RWPE2 (cell line): ENCODE measurements at regions not wholly inside any gene's neighbourhood (a gene's known extent, or its start where the extent isn't known, plus 50 kb on each side); places are given as distances from the start of the nearest gene placed in this dataset.

Source experiments
- ATAC-seq: fragments of 200-7000 bp; cut with Tn5 transposase; 3 replicates; pipeline ENCODE4 v1.9.1; 2021; ENCODE audit warnings: low read depth
- DNase-seq: peaks from one replicate; pipeline ENCODE4 v3.0.0-alpha.2; 2020; ENCODE audit warnings: low spot score
- H3K27ac ChIP-seq: fragments of 450-650 bp; 2 replicates; pipeline ENCODE4 v1.5.1; 2017; ENCODE audit warnings: mild to moderate bottlenecking; ENCODE audit not compliant: poor library complexity, severe bottlenecking
- H3K27me3 ChIP-seq: fragments of 250-450 bp; sonication (Bioruptor Pico); 2 replicates; pipeline ENCODE4 v1.5.1; 2021; ENCODE audit warnings: mild to moderate bottlenecking, moderate library complexity; ENCODE audit not compliant: insufficient read depth, poor library complexity, severe bottlenecking
- H3K36me3 ChIP-seq: fragments of 250-450 bp; sonication (Bioruptor Pico); 2 replicates; pipeline ENCODE4 v1.5.1; 2020; ENCODE audit warnings: low read depth, mild to moderate bottlenecking, moderate library complexity
- H3K4me1 ChIP-seq: fragments of 250-450 bp; sonication (Bioruptor Pico); 2 replicates; pipeline ENCODE4 v1.5.1; 2021; ENCODE audit warnings: mild to moderate bottlenecking, moderate library complexity; ENCODE audit not compliant: insufficient read depth, poor library complexity, severe bottlenecking
- H3K4me3 ChIP-seq: fragments of 250-450 bp; sonication (Bioruptor Pico); 2 replicates; pipeline ENCODE4 v1.5.1; 2021; ENCODE audit warnings: mild to moderate bottlenecking, moderate library complexity; ENCODE audit not compliant: severe bottlenecking
- H3K9me3 ChIP-seq: fragments of 250-450 bp; sonication (Bioruptor Pico); 2 replicates; pipeline ENCODE4 v1.5.1; 2021; ENCODE audit warnings: mild to moderate bottlenecking, moderate library complexity; ENCODE audit not compliant: severe bottlenecking
- TF ChIP-seq, protein P1 (sequence below): fragments of 450-650 bp; IDR thresholded peaks from one replicate; pipeline ENCODE4 v1.5.1; 2017; ENCODE audit warnings: mild to moderate bottlenecking, moderate library complexity; ENCODE audit not compliant: poor library complexity, severe bottlenecking

DNA sequence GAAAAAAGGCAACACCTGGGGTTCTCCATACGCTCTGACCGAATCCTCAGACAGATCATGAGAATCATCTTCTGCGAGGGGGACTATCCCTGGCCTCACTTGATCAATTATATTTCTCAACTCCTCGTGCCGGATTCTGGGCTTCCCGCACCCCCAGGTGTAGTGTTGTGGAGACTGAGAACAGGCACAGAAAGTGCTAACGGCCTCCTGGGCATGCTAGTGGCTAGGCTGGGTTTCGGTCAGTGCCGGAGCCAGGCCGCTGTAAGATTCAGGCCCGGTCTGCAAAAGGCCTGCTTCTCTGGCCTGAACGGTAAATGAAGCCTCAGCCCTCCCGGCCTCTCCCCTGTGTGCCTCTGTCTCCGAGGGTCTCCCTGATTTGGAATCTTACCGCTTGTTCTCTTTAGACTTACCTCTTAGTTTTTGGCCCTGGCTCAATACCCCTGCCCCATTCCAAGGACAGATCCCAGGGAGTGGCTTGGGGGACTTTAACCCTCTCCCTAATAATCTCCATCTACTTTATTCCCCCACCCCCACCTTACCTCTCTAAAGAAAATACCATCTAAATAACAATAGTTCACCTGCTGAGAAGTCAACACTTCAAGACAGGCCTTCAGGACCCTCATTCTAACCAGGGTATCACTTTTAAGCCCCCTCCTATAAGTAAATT lies 79.0 kb upstream of the MEDAG start:
- Histone ChIP-seq H3K27me3 (no peaks in the 10 kb centered on the region), H3K36me3 (no peaks in the 10 kb centered on the region), H3K4me3 (no peak overlapping the region), H3K27ac (no peak overlapping the region), H3K9me3 (no peaks in the 10 kb centered on the region), H3K4me1 (peaks cover 16% of the 10 kb centered on the region)
- ATAC-seq (no peak), DNase-seq (no peak)
- TF ChIP-seq, protein P1, sequence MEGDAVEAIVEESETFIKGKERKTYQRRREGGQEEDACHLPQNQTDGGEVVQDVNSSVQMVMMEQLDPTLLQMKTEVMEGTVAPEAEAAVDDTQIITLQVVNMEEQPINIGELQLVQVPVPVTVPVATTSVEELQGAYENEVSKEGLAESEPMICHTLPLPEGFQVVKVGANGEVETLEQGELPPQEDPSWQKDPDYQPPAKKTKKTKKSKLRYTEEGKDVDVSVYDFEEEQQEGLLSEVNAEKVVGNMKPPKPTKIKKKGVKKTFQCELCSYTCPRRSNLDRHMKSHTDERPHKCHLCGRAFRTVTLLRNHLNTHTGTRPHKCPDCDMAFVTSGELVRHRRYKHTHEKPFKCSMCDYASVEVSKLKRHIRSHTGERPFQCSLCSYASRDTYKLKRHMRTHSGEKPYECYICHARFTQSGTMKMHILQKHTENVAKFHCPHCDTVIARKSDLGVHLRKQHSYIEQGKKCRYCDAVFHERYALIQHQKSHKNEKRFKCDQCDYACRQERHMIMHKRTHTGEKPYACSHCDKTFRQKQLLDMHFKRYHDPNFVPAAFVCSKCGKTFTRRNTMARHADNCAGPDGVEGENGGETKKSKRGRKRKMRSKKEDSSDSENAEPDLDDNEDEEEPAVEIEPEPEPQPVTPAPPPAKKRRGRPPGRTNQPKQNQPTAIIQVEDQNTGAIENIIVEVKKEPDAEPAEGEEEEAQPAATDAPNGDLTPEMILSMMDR, result no peak

DNA sequence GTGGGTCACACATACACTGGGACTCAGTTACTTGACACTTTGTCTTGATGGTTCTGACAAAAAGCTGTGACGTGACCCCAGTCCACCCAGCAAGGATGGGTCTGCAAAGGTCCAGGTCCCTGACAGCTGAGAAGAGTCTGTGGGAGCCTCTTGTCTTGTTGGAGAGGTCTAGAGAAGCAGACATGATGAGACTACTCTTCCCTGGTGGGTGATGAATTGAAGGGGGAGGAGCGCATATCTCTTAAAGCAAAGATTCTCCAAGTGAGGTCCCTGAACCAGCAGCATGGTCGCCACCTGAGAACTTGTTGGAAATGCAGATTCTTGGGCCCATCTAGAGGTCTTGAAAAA lies 78.5 kb upstream of the MEDAG start:
- TF ChIP-seq, protein P1, result no peak
- Histone ChIP-seq H3K9me3 (no peaks in the 10 kb centered on the region), H3K36me3 (no peaks in the 10 kb centered on the region), H3K27ac (no peak overlapping the region), H3K4me3 (no peak overlapping the region), H3K27me3 (no peaks in the 10 kb centered on the region), H3K4me1 (peaks cover 16% of the 10 kb centered on the region)
- DNase-seq, result no peak
- no peak for ATAC-seq

DNA sequence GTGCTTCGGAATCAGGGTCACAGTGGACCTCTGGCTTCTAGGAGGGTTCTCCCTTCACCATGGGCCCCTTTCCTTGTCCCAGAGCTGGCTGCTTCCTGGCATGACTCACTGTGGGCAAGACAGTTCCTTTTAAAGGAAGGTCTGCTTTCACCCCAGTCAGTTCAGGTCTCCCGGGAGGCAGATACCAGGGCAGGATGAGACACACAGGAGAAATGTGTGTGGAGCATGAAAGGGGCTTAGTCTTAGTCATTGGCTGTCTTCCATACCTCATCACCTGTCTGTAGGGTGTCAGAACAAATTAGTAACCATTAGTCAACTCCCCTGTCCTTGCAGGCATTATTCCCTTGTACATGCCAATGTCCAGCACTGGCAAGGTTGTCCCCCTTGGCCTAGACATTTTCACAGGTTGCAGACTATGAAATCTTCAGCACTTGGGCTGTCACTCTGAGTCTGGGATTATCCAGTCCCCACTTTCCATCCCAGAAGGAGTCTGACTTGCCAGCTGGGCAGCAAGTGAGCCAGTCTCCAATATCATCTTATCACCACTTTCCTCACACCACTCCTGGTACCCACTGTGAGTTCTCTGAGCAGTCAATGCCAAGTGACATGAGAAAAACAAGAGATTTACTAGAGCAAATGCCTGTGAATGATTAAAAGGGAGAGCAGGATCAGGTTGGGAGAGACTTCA lies 76.8 kb upstream of the MEDAG start:
- peaks cover 30% of the 10 kb centered on the region for H3K4me1 ChIP-seq
- H3K27ac ChIP-seq, result peak overlapping the region; percentile 92
- DNase-seq (peak; percentile 90), ATAC-seq (peak; percentile 94)
- no peaks in the 10 kb centered on the region for H3K9me3 ChIP-seq
- H3K4me3 ChIP-seq, result no peak overlapping the region
- H3K36me3 ChIP-seq, result no peaks in the 10 kb centered on the region
- H3K27me3 ChIP-seq, result no peaks in the 10 kb centered on the region
- TF ChIP-seq, protein P1, result no peak

DNA sequence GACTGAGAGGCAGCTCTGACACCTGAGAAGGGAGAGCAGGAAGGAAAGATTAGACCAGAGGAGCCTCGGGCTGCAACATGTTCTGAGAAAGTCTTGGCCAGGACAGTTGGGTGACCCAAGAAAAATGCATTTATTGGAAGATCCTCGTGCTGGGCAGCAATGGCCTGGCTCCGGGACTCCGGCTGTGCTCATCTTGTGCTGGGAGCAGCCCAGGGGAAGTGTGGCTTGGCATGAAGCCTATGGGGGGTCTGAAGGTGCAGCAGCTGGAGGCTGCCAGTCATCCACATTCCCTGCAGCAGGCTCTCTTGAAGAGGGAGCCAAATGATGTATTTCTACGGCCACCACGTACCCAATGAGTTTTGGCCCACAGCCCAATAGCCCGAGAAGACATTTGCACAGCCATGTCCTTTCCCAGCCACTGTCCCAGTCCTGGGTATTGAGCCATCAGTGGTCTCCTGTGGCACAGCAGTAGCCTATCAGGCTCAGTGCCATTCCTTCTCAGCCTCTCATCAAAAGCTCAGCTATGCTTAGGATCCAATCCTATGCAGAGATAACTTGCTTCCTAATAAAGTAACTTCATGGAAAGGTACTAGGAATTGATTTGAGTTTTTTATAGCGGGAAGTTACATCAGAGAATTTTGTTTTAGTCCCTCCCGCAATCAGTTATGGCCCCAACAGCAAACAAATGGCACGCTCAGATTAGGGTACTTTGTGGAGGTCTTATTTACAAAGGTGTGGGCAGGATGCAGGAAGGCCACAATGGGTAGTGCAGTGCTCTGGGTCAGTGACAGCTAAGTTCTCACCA lies 76.0 kb upstream of the MEDAG start:
- Histone ChIP-seq H3K4me1 (peaks cover 30% of the 10 kb centered on the region), H3K27ac (peak overlapping the region; percentile 92), H3K27me3 (no peaks in the 10 kb centered on the region), H3K4me3 (no peak overlapping the region), H3K9me3 (no peaks in the 10 kb centered on the region), H3K36me3 (no peaks in the 10 kb centered on the region)
- ATAC-seq (no peak), DNase-seq (no peak)
- TF ChIP-seq, protein P1, result no peak
